OCI-LY3 (cell line): ENCODE measurements at regions not wholly inside any gene's neighbourhood (a gene's known extent, or its start where the extent isn't known, plus 50 kb on each side); places are given as distances from the start of the nearest gene placed in this dataset.

Source experiments
- H2AFZ ChIP-seq: fragments of 200-600, 300-600 bp; shearing (Covaris generic); 2 replicates; pipeline ENCODE4 v1.6.0; 2014; ENCODE audit warnings: antibody characterized with exemption, low read depth, low read length
- H3K27ac ChIP-seq: fragments of 200-600, 300-600 bp; sonication (generic); 2 replicates; pipeline ENCODE4 v1.5.1; 2014; ENCODE audit warnings: mild to moderate bottlenecking, low read length, moderate library complexity, mixed read lengths
- H3K27me3 ChIP-seq: fragments of 200-600, 300-600 bp; sonication (generic); 2 replicates; pipeline ENCODE4 v1.6.1; 2014; ENCODE audit warnings: low read depth, low read length, mixed read lengths
- H3K36me3 ChIP-seq: fragments of 200-600, 300-600 bp; sonication (generic); replicated peaks from 2 replicates; pipeline ENCODE3; 2014; ENCODE audit warnings: low read depth, low read length, mixed read lengths
- H3K4me1 ChIP-seq: fragments of 300-600, 200-600 bp; sonication (generic); 2 replicates; pipeline ENCODE4 v1.6.1; 2014; ENCODE audit warnings: low read length, mixed read lengths
- H3K4me2 ChIP-seq: fragments of 200-600, 300-600 bp; sonication (generic); 2 replicates; pipeline ENCODE4 v1.6.1; 2014; ENCODE audit warnings: low read length, mixed read lengths
- H3K4me3 ChIP-seq: fragments of 300-600, 200-600 bp; sonication (generic); 2 replicates; pipeline ENCODE4 v1.5.1; 2014; ENCODE audit warnings: antibody characterized with exemption, mild to moderate bottlenecking, low read length, moderate library complexity
- H3K79me2 ChIP-seq: fragments of 300-600, 200-600 bp; shearing (Covaris generic); 2 replicates; pipeline ENCODE4 v1.6.1; 2014; ENCODE audit warnings: mild to moderate bottlenecking, low read length, mixed read lengths
- H3K9ac ChIP-seq: fragments of 300-600, 200-600 bp; shearing (Covaris generic); 2 replicates; pipeline ENCODE4 v1.6.0; 2014; ENCODE audit warnings: mild to moderate bottlenecking, low read length, moderate library complexity
- H3K9me3 ChIP-seq: fragments of 200-600, 300-600 bp; shearing (Covaris generic); 2 replicates; pipeline ENCODE4 v1.6.1; 2014; ENCODE audit warnings: low read length, mixed read lengths; ENCODE audit not compliant: insufficient read depth
- H4K20me1 ChIP-seq: fragments of 200-600, 300-600 bp; sonication (generic); 2 replicates; pipeline ENCODE4 v1.6.1; 2016; ENCODE audit warnings: low read length, mixed read lengths; ENCODE audit not compliant: insufficient read depth
- EZH2phosphoT487 ChIP-seq: fragments of 200-600 bp; shearing (Covaris generic); IDR thresholded peaks from 2 replicates; pipeline ENCODE4 v1.6.1; 2018; ENCODE audit warnings: antibody characterized with exemption, mixed run types, low read depth
- TF ChIP-seq, protein P1 (sequence below): fragments of 200-600, 300-600 bp; sonication (generic); IDR thresholded peaks from 2 replicates; pipeline ENCODE4 v1.5.1; 2014; ENCODE audit warnings: antibody characterized with exemption, low read length, low read depth

DNA sequence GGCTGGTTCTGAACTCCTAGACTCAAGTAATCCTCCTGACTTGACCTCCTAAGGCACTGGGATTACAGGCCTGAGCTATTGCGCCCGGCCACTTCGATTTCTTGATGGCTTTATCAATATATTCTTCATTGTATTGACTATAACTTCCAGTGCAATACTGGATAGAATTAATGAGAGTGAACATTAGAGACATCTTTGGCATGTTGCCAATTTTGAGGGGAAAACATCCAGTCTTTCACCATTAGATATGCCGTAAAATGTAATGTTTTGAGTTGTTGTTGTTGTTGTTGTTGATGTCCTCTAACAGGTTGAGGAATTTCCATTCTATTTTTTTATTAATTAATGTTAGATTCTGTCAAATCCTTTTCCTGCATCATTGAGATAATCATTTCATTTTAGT, 578.9 kb downstream of the ZWINT start:
- no peaks in the 10 kb centered on the region for H3K79me2 ChIP-seq
- H4K20me1 ChIP-seq: no peaks in the 10 kb centered on the region
- no peak overlapping the region for H3K4me2 ChIP-seq
- no peak overlapping the region for H3K27ac ChIP-seq
- no peak overlapping the region for H2AFZ ChIP-seq
- no peaks in the 10 kb centered on the region for H3K27me3 ChIP-seq
- no peaks in the 10 kb centered on the region for H3K9me3 ChIP-seq
- no peak overlapping the region for H3K9ac ChIP-seq
- H3K4me1 ChIP-seq: no peaks in the 10 kb centered on the region
- no peak overlapping the region for H3K4me3 ChIP-seq
- TF ChIP-seq, protein P1, sequence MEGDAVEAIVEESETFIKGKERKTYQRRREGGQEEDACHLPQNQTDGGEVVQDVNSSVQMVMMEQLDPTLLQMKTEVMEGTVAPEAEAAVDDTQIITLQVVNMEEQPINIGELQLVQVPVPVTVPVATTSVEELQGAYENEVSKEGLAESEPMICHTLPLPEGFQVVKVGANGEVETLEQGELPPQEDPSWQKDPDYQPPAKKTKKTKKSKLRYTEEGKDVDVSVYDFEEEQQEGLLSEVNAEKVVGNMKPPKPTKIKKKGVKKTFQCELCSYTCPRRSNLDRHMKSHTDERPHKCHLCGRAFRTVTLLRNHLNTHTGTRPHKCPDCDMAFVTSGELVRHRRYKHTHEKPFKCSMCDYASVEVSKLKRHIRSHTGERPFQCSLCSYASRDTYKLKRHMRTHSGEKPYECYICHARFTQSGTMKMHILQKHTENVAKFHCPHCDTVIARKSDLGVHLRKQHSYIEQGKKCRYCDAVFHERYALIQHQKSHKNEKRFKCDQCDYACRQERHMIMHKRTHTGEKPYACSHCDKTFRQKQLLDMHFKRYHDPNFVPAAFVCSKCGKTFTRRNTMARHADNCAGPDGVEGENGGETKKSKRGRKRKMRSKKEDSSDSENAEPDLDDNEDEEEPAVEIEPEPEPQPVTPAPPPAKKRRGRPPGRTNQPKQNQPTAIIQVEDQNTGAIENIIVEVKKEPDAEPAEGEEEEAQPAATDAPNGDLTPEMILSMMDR: no peak
- no peak for TF ChIP-seq EZH2phosphoT487
- H3K36me3 ChIP-seq: no peaks in the 10 kb centered on the region

DNA sequence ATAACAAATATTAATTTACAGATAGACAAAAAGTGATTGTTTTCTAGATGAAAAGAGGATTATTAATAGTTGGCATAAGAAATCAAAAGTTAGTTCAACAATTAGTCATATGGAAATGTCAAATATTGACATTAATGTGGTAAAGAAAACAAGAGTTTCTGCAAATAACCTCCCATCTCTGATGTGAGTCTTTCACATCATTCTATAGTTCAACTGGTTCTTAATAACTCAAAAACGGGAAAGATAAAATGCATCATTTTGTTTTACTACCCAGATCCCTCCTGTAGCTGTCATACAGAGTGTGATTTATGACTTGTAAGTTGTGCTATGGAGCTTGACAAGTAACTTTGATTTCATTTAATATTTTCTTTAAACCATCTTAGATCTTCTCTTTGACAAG, 594.8 kb downstream of the ZWINT start:
- no peaks in the 10 kb centered on the region for H3K36me3 ChIP-seq
- H3K27ac ChIP-seq: no peak overlapping the region
- no peaks in the 10 kb centered on the region for H3K4me1 ChIP-seq
- no peak overlapping the region for H3K4me2 ChIP-seq
- no peak overlapping the region for H3K9ac ChIP-seq
- H4K20me1 ChIP-seq: no peaks in the 10 kb centered on the region
- TF ChIP-seq, protein P1: no peak
- TF ChIP-seq EZH2phosphoT487: no peak
- no peaks in the 10 kb centered on the region for H3K9me3 ChIP-seq
- no peak overlapping the region for H3K4me3 ChIP-seq
- no peaks in the 10 kb centered on the region for H3K27me3 ChIP-seq
- H3K79me2 ChIP-seq: no peaks in the 10 kb centered on the region
- H2AFZ ChIP-seq: no peak overlapping the region

DNA sequence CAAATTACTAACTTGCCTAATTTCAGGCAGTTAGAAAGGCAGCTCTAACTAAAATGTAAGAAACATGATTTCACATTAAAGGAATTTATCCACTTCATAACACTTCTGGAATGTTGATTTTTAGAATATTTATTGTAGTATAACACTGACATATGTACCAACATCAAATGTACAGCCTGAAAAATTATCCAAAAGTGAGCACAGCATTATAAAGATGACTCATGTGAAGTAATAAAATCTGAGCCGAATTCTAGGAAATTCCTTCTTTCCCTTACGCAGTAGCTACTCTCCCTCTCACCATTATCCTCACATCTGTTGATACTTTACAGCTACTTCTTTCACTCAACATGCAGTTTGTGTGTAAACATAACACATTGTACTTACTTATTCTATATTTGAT, 610.6 kb downstream of the ZWINT start:
- Histone ChIP-seq H3K27ac (no peak overlapping the region), H3K79me2 (no peaks in the 10 kb centered on the region), H3K27me3 (no peaks in the 10 kb centered on the region), H3K36me3 (no peaks in the 10 kb centered on the region), H3K4me2 (no peak overlapping the region), H3K9me3 (no peaks in the 10 kb centered on the region), H3K4me3 (no peak overlapping the region), H2AFZ (no peak overlapping the region), H3K9ac (no peak overlapping the region), H4K20me1 (no peaks in the 10 kb centered on the region), H3K4me1 (peaks cover 4% of the 10 kb centered on the region)
- TF ChIP-seq, protein P1: no peak

DNA sequence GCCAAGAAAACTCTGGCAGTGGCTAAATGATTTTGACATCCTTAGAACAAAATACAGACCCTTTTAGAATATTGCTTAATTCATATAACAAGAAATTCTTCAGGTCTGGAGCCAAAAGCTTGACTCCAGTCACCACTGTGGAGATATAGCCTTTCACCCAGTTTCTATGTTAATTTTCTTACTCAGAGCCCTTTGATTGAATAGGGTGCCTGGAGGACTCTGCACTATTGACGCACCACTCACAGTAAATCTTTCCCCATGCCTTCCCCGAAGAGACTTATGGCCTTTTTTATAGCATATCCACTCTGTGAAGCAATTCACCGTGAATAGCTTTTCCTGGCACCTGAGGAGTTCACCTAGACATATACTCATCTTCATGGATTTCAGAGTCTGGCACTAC, 613.8 kb downstream of the ZWINT start:
- no peaks in the 10 kb centered on the region for H3K27me3 ChIP-seq
- H3K4me3 ChIP-seq: no peak overlapping the region
- no peaks in the 10 kb centered on the region for H3K36me3 ChIP-seq
- H3K79me2 ChIP-seq: no peaks in the 10 kb centered on the region
- H2AFZ ChIP-seq: no peak overlapping the region
- no peaks in the 10 kb centered on the region for H3K9me3 ChIP-seq
- no peak overlapping the region for H3K4me2 ChIP-seq
- peaks cover 4% of the 10 kb centered on the region for H3K4me1 ChIP-seq
- H3K9ac ChIP-seq: no peak overlapping the region
- H3K27ac ChIP-seq: no peak overlapping the region
- no peaks in the 10 kb centered on the region for H4K20me1 ChIP-seq
- TF ChIP-seq, protein P1: no peak
- TF ChIP-seq EZH2phosphoT487: no peak
